ENCODE measurements at regions not wholly inside any gene's neighbourhood (a gene's known extent, or its start where the extent isn't known, plus 50 kb on each side); places are given as distances from the start of the nearest gene placed in this dataset.
"Not testable (repeated sequence)": the region's sequence is repeated elsewhere in the genome, so short reads cannot be mapped to it uniquely, and the experiment has no call there.

DNA sequence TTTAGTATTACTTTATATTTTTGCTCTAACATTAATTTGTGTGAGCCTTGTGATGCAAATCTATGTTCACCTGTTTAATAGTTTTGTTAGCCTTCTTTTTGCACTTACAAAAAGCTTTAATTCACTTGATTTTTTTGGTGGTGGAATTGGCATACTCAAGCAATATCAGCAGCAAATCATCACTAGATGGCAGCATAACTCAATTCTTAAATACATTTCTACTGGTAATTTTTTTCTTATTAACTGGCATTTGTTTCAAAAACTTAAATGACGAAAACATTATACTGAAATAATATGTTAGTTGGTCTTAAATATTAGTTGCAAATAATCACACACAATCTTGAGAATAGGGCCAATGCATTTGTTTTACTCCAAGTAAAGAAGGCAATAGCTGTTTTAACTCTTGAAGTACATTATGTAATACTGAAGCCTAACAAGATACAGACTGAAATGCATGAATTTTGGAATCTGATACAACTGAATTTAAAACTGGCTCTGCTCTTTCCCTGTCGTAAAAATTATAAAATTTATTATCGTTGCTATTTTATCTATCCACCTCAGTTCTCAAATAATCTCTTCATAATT is 151.5 kb downstream of the ATXN7L3B start:
- DNase-seq: peak in 1 of 2 experiments; percentile 8

DNA sequence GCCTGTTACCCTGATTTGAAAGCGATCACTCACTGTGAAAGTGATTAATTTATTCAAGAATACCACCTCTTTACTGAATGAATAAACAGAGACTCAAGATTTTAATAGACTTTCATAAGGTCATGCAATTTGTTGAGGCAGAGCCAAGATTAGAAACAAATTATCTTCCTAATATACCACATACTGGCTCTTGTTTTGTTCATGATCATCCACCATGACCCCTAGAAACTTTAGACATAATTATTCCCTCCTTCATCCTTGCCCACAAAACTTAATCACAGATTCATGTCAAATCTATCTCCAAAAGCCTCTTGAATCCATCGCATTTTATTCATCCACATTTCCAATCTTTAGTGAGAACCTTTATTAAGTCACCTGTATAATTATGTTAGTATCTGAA is 152.3 kb downstream of the ATXN7L3B start:
- DNase-seq: no peak

GRCh38 chr12:74719447-74719846 is 181.8 kb downstream of the ATXN7L3B start:
- DNase-seq: no peak

GRCh38 chr12:74722709-74723108 is 185.1 kb downstream of the ATXN7L3B start:
- DNase-seq: no peak

GRCh38 chr12:74725154-74725553 is 187.5 kb downstream of the ATXN7L3B start:
- DNase-seq: no peak

DNA sequence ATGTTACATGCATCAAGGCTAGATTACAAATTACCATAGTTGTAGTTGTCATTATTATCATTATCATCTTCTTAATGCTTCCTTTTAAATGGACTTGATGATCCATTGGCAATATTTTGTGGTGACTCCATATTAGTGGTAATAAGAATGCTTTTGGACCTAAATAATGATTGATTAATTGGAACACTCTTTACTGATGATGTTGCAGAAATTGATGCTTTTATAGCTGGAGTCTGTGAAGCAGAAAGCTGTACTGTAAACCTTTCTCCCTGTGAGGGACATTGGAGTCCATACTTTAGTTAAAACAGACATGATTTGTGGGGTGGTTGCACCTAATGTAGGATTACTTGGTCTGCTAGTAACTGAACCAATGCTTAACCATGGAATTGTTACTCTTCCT is 190.4 kb downstream of the ATXN7L3B start:
- DNase-seq: no peak

GRCh38 chr12:74732164-74732784 is 194.6 kb downstream of the ATXN7L3B start:
- no peak for DNase-seq

- DNase-seq: no peak
Measured at GRCh38 chr12:74732826-74733225, 195.2 kb downstream of the ATXN7L3B start.

DNA sequence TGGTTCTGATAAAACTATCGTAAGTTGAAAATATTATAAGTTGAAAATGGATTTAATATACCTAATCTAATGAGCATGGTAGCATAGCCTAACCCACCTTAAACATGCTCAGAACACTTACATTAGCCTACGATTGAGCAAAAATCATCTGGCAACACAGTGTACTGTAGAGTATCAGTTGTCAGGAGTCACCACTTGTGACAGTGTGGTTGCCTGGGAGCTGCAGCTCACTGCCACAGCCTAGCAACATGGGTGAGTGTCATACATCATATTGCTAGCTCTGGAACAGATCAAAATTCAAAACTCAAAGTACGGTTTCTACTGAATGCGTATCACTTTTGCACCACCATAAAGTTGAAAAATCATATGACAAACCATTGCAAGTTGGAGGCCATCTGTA is 203.5 kb downstream of the ATXN7L3B start:
- DNase-seq: no peak

- no peak for DNase-seq
Measured at GRCh38 chr12:74747305-74747704, 209.7 kb downstream of the ATXN7L3B start.

GRCh38 chr12:74751441-74751840 is 213.8 kb downstream of the ATXN7L3B start:
- no peak for DNase-seq

DNA sequence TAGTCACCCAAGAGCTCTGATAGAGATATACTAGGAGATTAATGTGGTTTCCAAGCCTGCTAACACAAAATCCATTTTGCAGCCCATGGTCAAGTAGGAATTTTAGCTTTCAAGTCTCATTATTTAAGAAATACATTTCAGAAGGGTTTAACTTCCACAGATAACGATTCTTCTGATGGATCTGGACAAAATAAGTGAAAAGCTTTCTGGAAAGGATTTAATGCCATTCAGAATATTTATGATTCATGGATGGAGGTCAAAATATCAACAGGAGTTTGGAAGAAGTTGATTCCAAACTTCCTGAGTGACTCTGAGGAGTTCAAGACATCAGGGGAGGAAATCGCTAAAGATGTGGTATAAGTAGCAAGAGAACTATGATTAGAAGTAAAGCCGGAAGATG is 214.6 kb downstream of the ATXN7L3B start:
- DNase-seq: no peak

DNA sequence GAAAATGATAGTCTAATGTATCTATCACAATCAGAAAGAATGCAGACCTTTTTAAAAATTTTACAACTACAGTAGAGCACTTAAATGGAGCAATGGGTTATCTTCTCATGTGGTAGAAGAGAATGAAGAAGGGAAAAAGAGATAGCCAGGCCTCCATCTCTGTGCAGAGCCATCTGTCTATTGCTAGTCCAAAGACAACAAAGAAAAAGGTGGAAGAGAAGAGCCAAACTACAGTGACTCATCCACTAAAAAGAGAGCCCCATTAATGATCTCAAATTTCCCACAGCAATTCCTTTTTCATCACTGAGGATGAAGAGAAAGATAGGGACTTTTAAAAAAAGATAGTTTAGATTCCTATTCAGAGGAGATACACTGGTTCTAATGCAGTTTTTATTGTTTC is 232.9 kb downstream of the ATXN7L3B start:
- no peak for DNase-seq

- no peak for DNase-seq
Measured at GRCh38 chr12:74775276-74775675, 237.6 kb downstream of the ATXN7L3B start.

- no peak for DNase-seq
Measured at GRCh38 chr12:74776378-74776777, 238.7 kb downstream of the ATXN7L3B start.

GRCh38 chr12:74780182-74780849 is 242.7 kb downstream of the ATXN7L3B start:
- no peak for DNase-seq

- DNase-seq: not testable (repeated sequence)
Measured at GRCh38 chr12:74780850-74781241, 243.2 kb downstream of the ATXN7L3B start.

DNA sequence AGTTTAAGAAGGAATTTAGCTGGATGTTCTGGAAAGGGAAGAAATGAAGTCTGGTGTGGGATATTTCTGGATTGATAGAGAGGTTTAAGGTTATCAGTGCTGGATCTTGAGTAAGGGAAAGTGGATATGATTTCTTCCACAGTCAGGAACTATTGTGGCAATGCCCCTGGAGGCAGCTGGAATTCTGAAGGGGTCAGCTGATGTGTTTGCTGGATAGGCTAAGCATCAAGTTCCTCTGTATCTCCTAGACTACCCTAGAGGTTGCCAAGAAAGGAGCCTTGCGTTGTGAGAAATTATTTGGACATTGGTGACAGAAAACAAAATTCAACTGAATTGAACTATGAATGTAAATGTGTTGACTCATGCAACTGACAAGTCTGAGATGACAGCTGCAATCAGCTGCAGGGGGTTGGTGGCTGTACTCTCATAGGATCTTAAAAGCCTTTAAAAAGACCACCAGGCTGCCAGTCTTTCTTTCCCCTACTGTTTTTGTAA is 244.4 kb downstream of the ATXN7L3B start:
- no peak for DNase-seq

DNA sequence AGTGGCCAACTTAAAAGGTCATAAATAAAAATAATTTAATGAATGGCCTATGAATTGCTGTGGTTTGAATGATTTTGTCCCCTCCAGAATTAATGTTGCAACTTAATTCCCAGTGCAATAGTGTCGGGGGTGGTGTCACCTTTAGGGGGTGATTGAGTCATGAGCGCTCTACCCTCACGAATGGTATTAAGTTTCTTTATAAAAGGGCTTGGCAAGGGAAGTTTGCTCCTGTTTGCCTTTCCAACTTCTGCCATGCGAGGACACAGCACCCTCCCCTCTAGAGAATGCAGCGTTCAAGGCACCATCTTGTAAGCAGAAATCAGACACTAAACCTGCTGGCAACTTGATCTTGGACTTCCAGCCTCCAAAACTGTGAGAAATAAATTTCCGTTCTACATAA is 253.3 kb downstream of the ATXN7L3B start:
- DNase-seq: no peak

GRCh38 chr12:74791365-74791764 is 253.7 kb downstream of the ATXN7L3B start:
- DNase-seq: no peak

DNA sequence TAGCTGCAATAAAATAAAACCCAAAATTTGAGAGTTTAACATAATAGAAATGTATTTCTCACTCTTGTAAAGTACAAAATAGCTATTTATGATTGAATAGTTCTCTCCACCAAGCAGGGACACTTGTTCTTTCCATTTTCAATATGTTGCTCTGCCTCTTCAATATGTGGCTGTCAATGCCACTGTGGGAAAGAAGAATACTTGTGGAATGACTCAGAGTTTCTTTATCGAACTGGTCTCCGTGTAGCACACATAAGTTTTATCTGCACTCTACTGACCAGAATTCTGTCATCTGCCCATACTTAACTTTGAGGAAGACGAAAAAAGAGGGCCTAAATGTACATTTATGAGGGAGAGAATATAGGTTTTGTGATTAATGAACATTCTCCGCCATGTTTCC is 256.9 kb downstream of the ATXN7L3B start:
- no peak for DNase-seq

- no peak for DNase-seq
Measured at GRCh38 chr12:74801625-74802024, 264.0 kb downstream of the ATXN7L3B start.

DNA sequence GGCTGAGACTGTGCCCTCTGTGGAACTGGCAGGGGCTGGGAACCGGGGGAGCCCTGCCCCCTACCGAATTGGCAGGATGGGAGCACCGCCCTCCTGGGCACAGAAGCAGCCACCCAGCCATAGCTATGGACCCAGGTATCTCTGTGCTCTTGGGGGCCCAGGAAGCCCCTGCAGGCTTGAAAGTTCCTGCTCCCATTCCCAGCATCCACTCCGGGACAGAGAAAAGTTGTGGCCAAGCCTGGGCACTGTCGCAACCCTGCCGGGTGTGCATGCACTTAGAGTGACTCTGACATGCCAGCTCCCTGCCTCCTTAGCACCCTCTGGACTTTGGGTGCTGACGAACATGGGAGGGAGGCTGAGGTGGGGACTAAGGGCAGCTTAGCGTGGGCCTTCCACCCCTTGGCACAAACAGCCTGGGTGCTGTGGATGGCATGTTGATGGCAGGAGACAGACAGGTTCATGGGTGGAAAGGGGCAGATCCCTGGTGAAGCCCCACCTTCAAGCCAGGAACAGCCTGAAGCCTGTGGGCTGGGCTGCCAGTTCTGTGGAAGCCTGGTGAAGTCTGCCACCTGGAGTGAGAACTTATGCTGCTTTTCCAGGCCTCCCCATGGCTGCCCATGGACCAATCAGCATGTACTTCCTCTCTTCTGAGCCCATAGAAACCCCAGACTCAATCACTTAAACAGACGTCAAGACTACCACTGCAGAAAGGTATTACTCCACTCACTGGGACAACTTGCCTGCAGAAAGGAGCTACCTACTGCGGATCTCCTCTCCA is 279.0 kb downstream of the ATXN7L3B start:
- no peak for DNase-seq

GRCh38 chr12:74817499-74817898 is 279.9 kb downstream of the ATXN7L3B start:
- no peak for DNase-seq
